B cell (primary cell): ENCODE measurements at regions not wholly inside any gene's neighbourhood (a gene's known extent, or its start where the extent isn't known, plus 50 kb on each side); places are given as distances from the start of the nearest gene placed in this dataset.
"Not testable (repeated sequence)": the region's sequence is repeated elsewhere in the genome, so short reads cannot be mapped to it uniquely, and the experiment has no call there.

Experiments
- ATAC-seq: fragments of 200-7000 bp; cut with Tn5 transposase; one replicate; pipeline ENCODE4 v1.10.0; 2021; ENCODE audit warnings: low read depth, mild to moderate bottlenecking, moderate number of reproducible peaks, moderate library complexity
- CTCF ChIA-PET: fragments of 350-600 bp; sonication (Branson Sonifier 250); formaldehyde crosslinking; loops from one replicate; lab custom pipeline; 2021; ENCODE audit warnings: antibody characterized with exemption, inconsistent platforms; lab: Charles Lee
- POLR2A ChIA-PET: fragments of 350-600 bp; sonication (Branson Sonifier 250); formaldehyde crosslinking; loops from one replicate; lab custom pipeline; 2021; ENCODE audit warnings: antibody characterized with exemption; lab: Charles Lee
- DNase-seq: peaks from one replicate; pipeline ENCODE4 v3.0.0; 2013
- H2AFZ ChIP-seq: 2 replicates; pipeline ENCODE4 v1.6.1; 2012; ENCODE audit warnings: mild to moderate bottlenecking, low read depth, low read length; ENCODE audit not compliant: insufficient read depth, poor library complexity, severe bottlenecking
- H3K27ac ChIP-seq, 2 donors: 1 replicate in 1 of 2; 2 replicates in 1 of 2; pipeline ENCODE4 v1.5.1; 2012 to 2013; ENCODE audit warnings: low read length in 2 of 2, mild to moderate bottlenecking in 2 of 2, moderate library complexity in 1 of 2
- H3K27me3 ChIP-seq, 4 experiments: fragments of 200-600 bp in 1 of 4; sonication (generic) in 1 of 4; replicated peaks in 1 of 4; 1 replicate in 2 of 4; 2 replicates in 2 of 4; pipeline versions ENCODE4 v1.6.1 to v1.7.0; 2013 to 2016; ENCODE audit warnings: low read length in 3 of 4, mild to moderate bottlenecking in 2 of 4, mixed read lengths in 1 of 4, moderate library complexity in 1 of 4; ENCODE audit not compliant: insufficient read depth in 4 of 4, control insufficient read depth in 3 of 4; ENCODE audit errors: control extremely low read depth in 1 of 4
- H3K36me3 ChIP-seq, 2 experiments: replicated peaks in 1 of 2; 1 replicate in 1 of 2; 2 replicates in 1 of 2; pipeline versions ENCODE4 v1.6.1 to v1.7.1; 2013; ENCODE audit warnings: low read length in 1 of 2; ENCODE audit not compliant: insufficient read depth in 2 of 2, control insufficient read depth in 1 of 2; ENCODE audit errors: control extremely low read depth in 1 of 2, extremely low read depth in 1 of 2
- H3K4me1 ChIP-seq, 2 donors: fragments of 200-600 bp in 1 of 2; sonication (generic) in 1 of 2; 1 replicate in 1 of 2; 2 replicates in 1 of 2; pipeline versions ENCODE4 v1.5.1 to v1.6.1; 2013 to 2017; ENCODE audit warnings: low read length in 2 of 2; ENCODE audit not compliant: control insufficient read depth in 2 of 2, insufficient read depth in 2 of 2
- H3K4me2 ChIP-seq: replicated peaks from 2 replicates; pipeline ENCODE3; 2012; ENCODE audit warnings: mild to moderate bottlenecking, low read depth, low read length; ENCODE audit not compliant: poor library complexity, severe bottlenecking
- H3K4me3 ChIP-seq, 5 experiments: fragments of 200-600 bp in 1 of 5; sonication (generic) in 1 of 5; 1 replicate in 3 of 5; 2 replicates in 2 of 5; pipeline versions ENCODE4 v1.5.1 to v1.7.0; 2011 to 2016; ENCODE audit warnings: low read length in 4 of 5, mild to moderate bottlenecking in 4 of 5, low read depth in 2 of 5, control low read depth in 1 of 5, moderate library complexity in 1 of 5; ENCODE audit not compliant: insufficient read depth in 1 of 5; ENCODE audit errors: control extremely low read depth in 1 of 5, extremely low read depth in 1 of 5
- H3K79me2 ChIP-seq: fragments of 200-600 bp; sonication (generic); one replicate; pipeline ENCODE4 v1.6.0; 2016; ENCODE audit warnings: low read length; ENCODE audit not compliant: control insufficient read depth, insufficient read depth
- H3K9ac ChIP-seq: fragments of 200-600 bp; sonication (generic); 2 replicates; pipeline ENCODE4 v1.6.1; 2017; ENCODE audit warnings: mild to moderate bottlenecking, low read length, moderate library complexity
- H3K9me3 ChIP-seq, 3 donors: one replicate each; pipeline versions ENCODE4 v1.6.1 to v1.7.1; 2013; ENCODE audit warnings: low read length in 2 of 3; ENCODE audit not compliant: control insufficient read depth in 2 of 3, insufficient read depth in 1 of 3; ENCODE audit errors: control extremely low read depth in 1 of 3
- H4K20me1 ChIP-seq: 2 replicates; pipeline ENCODE4 v1.6.0; 2012; ENCODE audit warnings: mild to moderate bottlenecking, low read length; ENCODE audit not compliant: insufficient read depth, control insufficient read depth, poor library complexity, severe bottlenecking
- H3K27ac Mint-ChIP-seq: one replicate; pipeline ENCODE4 v1.8.0; 2021; ENCODE audit warnings: mixed read lengths
- H3K27me3 Mint-ChIP-seq: one replicate; pipeline ENCODE4 v1.8.0; 2021; ENCODE audit warnings: mixed read lengths
- H3K4me1 Mint-ChIP-seq: one replicate; pipeline ENCODE4 v1.8.0; 2021; ENCODE audit warnings: mixed read lengths
- H3K4me3 Mint-ChIP-seq: one replicate; pipeline ENCODE4 v1.8.0; 2021; ENCODE audit warnings: mixed read lengths
- H3K9me3 Mint-ChIP-seq: one replicate; pipeline ENCODE4 v1.8.0; 2022; ENCODE audit warnings: mixed read lengths; ENCODE audit not compliant: insufficient read depth
- CTCF ChIP-seq: fragments of 200-600 bp; IDR thresholded peaks from one replicate; pipeline ENCODE4 v1.8.0; 2022; ENCODE audit warnings: antibody characterized with exemption, mild to moderate bottlenecking
- EZH2 ChIP-seq: IDR thresholded peaks from 2 replicates; pipeline ENCODE4 v1.6.1; 2012; ENCODE audit warnings: borderline replicate concordance, low read depth, mild to moderate bottlenecking, moderate library complexity, low read length; ENCODE audit not compliant: insufficient read depth, poor library complexity, severe bottlenecking
- WGBS: methylation state at CpG from one replicate; pipeline ENCODE4 v1.1.5; 2013; ENCODE audit warnings: missing lambda C conversion rate; ENCODE audit not compliant: insufficient coverage; 5-methylcytosine and 5-hydroxymethylcytosine counted together
- intact Hi-C: fragments of 100-400 bp; cut with micrococcal nuclease; formaldehyde crosslinking; loops from one replicate; pipeline ENCODE4 v1.10.0; 2022

DNA sequence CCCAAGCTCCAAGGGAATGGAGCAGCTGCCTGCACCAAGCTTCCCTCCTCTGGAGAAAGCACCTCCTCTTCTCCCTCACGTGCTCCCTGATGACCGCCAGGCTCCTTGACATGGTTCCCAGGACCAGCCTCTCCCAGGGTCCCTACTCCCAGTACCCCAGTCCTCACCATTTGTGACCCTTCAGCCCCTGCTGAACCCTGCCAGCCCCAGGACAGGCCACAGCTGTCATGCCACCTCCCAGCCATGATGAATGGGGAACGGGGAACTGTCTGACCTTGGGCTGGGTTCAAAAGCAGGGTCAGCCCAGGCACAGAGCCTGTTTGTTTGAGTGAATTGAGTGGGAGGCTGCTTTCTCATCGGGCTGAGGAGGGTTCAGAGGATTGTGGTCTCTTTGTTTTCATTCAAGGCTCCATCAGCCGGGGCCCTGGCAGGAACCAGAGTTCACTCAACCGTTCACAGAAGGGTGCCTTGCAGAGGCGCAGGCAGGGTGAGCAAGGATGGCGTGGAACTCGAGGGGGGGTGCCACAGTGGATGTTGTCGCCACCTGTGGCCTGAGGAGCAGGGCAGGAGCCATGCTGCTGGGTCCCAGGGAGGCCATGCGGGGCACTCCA, 344.5 kb upstream of the SFSWAP start:
- Histone ChIP-seq H3K4me1 (no peaks in the 10 kb centered on the region), H3K4me3 (no peak overlapping the region), H3K27me3 (no peaks in the 10 kb centered on the region), H3K79me2 (no peaks in the 10 kb centered on the region), H4K20me1 (no peaks in the 10 kb centered on the region), H3K9ac (no peak overlapping the region), H3K36me3 (no peaks in the 10 kb centered on the region), H2AFZ (no peak overlapping the region), H3K27ac (no peak overlapping the region), H3K4me2 (no peak overlapping the region), H3K9me3 (peaks cover 0 to 11% (median 0%) of the 10 kb centered on the region in 3 donors)
- Mint-ChIP-seq H3K4me1 (no peaks in the 10 kb centered on the region), H3K27ac (no peak overlapping the region), H3K27me3 (peaks cover 3% of the 10 kb centered on the region), H3K9me3 (no peaks in the 10 kb centered on the region), H3K4me3 (no peak overlapping the region)
- ATAC-seq (no peak), DNase-seq (no peak)
- 51% methylated on average over 10 of the region's 11 CpGs for WGBS
- CTCF ChIA-PET: no interaction called here
- TF ChIP-seq CTCF (no peak), EZH2 (no peak)
- intact Hi-C loops: no loop called here
- POLR2A ChIA-PET: no interaction called here

- H3K27ac ChIP-seq, H3K9me3 Mint-ChIP-seq, H4K20me1 ChIP-seq, ATAC-seq, H3K4me2 ChIP-seq, H3K36me3 ChIP-seq, H3K27me3 ChIP-seq, CTCF ChIA-PET, H3K79me2 ChIP-seq, intact Hi-C loops, H2AFZ ChIP-seq, H3K27me3 Mint-ChIP-seq, POLR2A ChIA-PET, H3K4me1 ChIP-seq, H3K4me3 Mint-ChIP-seq, H3K9ac ChIP-seq, H3K27ac Mint-ChIP-seq, DNase-seq, H3K4me3 ChIP-seq, H3K4me1 Mint-ChIP-seq: not testable (repeated sequence)
- WGBS: over 99% methylated on average over 9 of the region's 27 CpGs
- peaks cover 0 to 11% (median 0%) of the 10 kb centered on the region in 3 donors for H3K9me3 ChIP-seq
Measured at GRCh38 chr12:131367067-131367982, 343.6 kb upstream of the SFSWAP start.
